H1 (cell line): ENCODE measurements at regions not wholly inside any gene's neighbourhood (a gene's known extent, or its start where the extent isn't known, plus 50 kb on each side); places are given as distances from the start of the nearest gene placed in this dataset.

Source experiments
- CTCF ChIA-PET: fragments of 300-600 bp; sonication (Branson Sonifier 250); formaldehyde crosslinking; loops from one replicate; lab custom pipeline; 2021; ENCODE audit not compliant: partially characterized antibody; lab: Charles Lee
- POLR2A ChIA-PET: fragments of 300-600 bp; sonication (Branson Sonifier 250); formaldehyde crosslinking; loops from one replicate; lab custom pipeline; 2021; ENCODE audit warnings: inconsistent platforms; ENCODE audit not compliant: partially characterized antibody; lab: Charles Lee
- DNase-seq, 2 experiments: peaks; one replicate each; pipeline versions ENCODE4 v3.0.0 to v3.0.0-alpha.2; 2010 to 2022; ENCODE audit warnings: low spot score in 2 of 2, low read depth in 1 of 2, mixed read lengths in 1 of 2
- FAIRE-seq: peaks from 2 replicates; lab custom pipeline; 2011; peaks lifted over from hg19 to GRCh38; lab: Jason Lieb, UNC
- H2AFZ ChIP-seq: 2 replicates; pipeline ENCODE4 v1.8.1; 2012; ENCODE audit warnings: low read length, inconsistent platforms
- H2AK5ac ChIP-seq: 2 replicates; pipeline ENCODE4 v1.6.1; 2013; ENCODE audit warnings: low read depth, low read length
- H2BK120ac ChIP-seq: replicated peaks from 2 replicates; pipeline ENCODE3; 2013; ENCODE audit warnings: low read depth, low read length, inconsistent platforms
- H2BK12ac ChIP-seq: 2 replicates; pipeline ENCODE4 v1.6.1; 2013; ENCODE audit warnings: low read depth, low read length
- H2BK15ac ChIP-seq: 2 replicates; pipeline ENCODE4 v1.6.1; 2013; ENCODE audit warnings: low read length
- H2BK20ac ChIP-seq: 2 replicates; pipeline ENCODE4 v1.6.1; 2013; ENCODE audit warnings: low read length
- H2BK5ac ChIP-seq: 2 replicates; pipeline ENCODE4 v1.6.1; 2013; ENCODE audit warnings: low read depth, low read length
- H3K14ac ChIP-seq: 2 replicates; pipeline ENCODE4 v1.6.1; 2013; ENCODE audit warnings: inconsistent platforms; ENCODE audit not compliant: insufficient read length
- H3K18ac ChIP-seq: 2 replicates; pipeline ENCODE4 v1.6.1; 2013; ENCODE audit warnings: low read length; ENCODE audit errors: extremely low read depth
- H3K23ac ChIP-seq: 2 replicates; pipeline ENCODE4 v1.6.1; 2013; ENCODE audit warnings: inconsistent platforms; ENCODE audit not compliant: insufficient read length
- H3K23me2 ChIP-seq: 2 replicates; pipeline ENCODE4 v1.6.1; 2013; ENCODE audit warnings: low read depth, low read length
- H3K27ac ChIP-seq: 2 replicates; pipeline ENCODE4 v1.6.1; 2011; ENCODE audit warnings: low read depth, low read length, inconsistent platforms
- H3K27me3 ChIP-seq, 4 experiments: replicated peaks in 1 of 4; 1 replicate in 1 of 4; 2 replicates in 3 of 4; pipeline versions ENCODE4 v1.6.1 to v1.8.1; 2011 to 2013; ENCODE audit warnings: low read length in 3 of 4, mild to moderate bottlenecking in 3 of 4, inconsistent platforms in 2 of 4, mixed read lengths in 2 of 4, moderate library complexity in 1 of 4; ENCODE audit not compliant: control insufficient read depth in 3 of 4, insufficient read depth in 3 of 4; ENCODE audit errors: extremely low read depth in 1 of 4
- H3K36me3 ChIP-seq, 4 experiments: 2 replicates each; pipeline versions ENCODE4 v1.6.1 to v1.8.1; 2011 to 2013; ENCODE audit warnings: mild to moderate bottlenecking in 4 of 4, low read length in 3 of 4, moderate library complexity in 2 of 4, control low read depth in 1 of 4, inconsistent platforms in 1 of 4; ENCODE audit not compliant: insufficient read depth in 4 of 4, control insufficient read depth in 2 of 4
- H3K4ac ChIP-seq: replicated peaks from 2 replicates; pipeline ENCODE3; 2013; ENCODE audit warnings: low read length, low read depth, mixed read lengths, inconsistent platforms; ENCODE audit not compliant: insufficient read length
- H3K4me1 ChIP-seq, 4 experiments: replicated peaks in 1 of 4; 1 replicate in 1 of 4; 2 replicates in 3 of 4; pipeline versions ENCODE4 v1.6.1 to v1.8.1; 2011 to 2013; ENCODE audit warnings: low read length in 3 of 4, inconsistent platforms in 2 of 4, mixed read lengths in 1 of 4; ENCODE audit not compliant: insufficient read depth in 4 of 4, control insufficient read depth in 3 of 4
- H3K4me2 ChIP-seq, 2 experiments: 2 replicates each; pipeline versions ENCODE4 v1.6.1 to v1.8.1; 2011 to 2013; ENCODE audit warnings: low read depth in 2 of 2, low read length in 2 of 2, control low read depth in 1 of 2, inconsistent platforms in 1 of 2, mild to moderate bottlenecking in 1 of 2; ENCODE audit not compliant: insufficient read depth in 1 of 2
- H3K4me3 ChIP-seq, 4 experiments: fragments of 200-600, 300-600 bp in 1 of 4; sonication (generic), shearing (Covaris generic), sonication (Bioruptor Twin) in 1 of 4; 2 replicates each; pipeline versions ENCODE4 v1.5.1 to v1.8.1; 2011 to 2016; ENCODE audit warnings: low read length in 4 of 4, low read depth in 3 of 4, control low read depth in 2 of 4, inconsistent platforms in 2 of 4, mild to moderate bottlenecking in 2 of 4, mixed read lengths in 1 of 4, moderate library complexity in 1 of 4; ENCODE audit not compliant: insufficient read depth in 2 of 4; ENCODE audit errors: extremely low read depth in 1 of 4
- H3K56ac ChIP-seq: replicated peaks from 2 replicates; pipeline ENCODE3; 2013; ENCODE audit warnings: low read depth, mild to moderate bottlenecking, mixed read lengths, low read length, inconsistent platforms; ENCODE audit not compliant: insufficient read length
- H3K79me1 ChIP-seq: 2 replicates; pipeline ENCODE4 v1.6.1; 2013; ENCODE audit warnings: low read depth, low read length, control low read depth
- H3K79me2 ChIP-seq, 2 experiments: 2 replicates each; pipeline versions ENCODE4 v1.6.1 to v1.8.1; 2012 to 2013; ENCODE audit warnings: low read length in 2 of 2, mild to moderate bottlenecking in 2 of 2, inconsistent platforms in 1 of 2; ENCODE audit not compliant: insufficient read depth in 2 of 2, control insufficient read depth in 1 of 2
- H3K9ac ChIP-seq, 4 experiments: replicated peaks in 1 of 4; 1 replicate in 1 of 4; 2 replicates in 3 of 4; pipeline versions ENCODE4 v1.6.1 to v1.8.1; 2011 to 2013; ENCODE audit warnings: low read depth in 3 of 4, low read length in 3 of 4, control low read depth in 2 of 4, mild to moderate bottlenecking in 2 of 4, moderate library complexity in 2 of 4, inconsistent platforms in 1 of 4; ENCODE audit errors: extremely low read depth in 1 of 4
- H3K9me3 ChIP-seq, 2 experiments: 2 replicates each; pipeline versions ENCODE4 v1.6.1 to v1.8.1; 2012 to 2013; ENCODE audit warnings: mild to moderate bottlenecking in 2 of 2, moderate library complexity in 2 of 2, control low read depth in 1 of 2, inconsistent platforms in 1 of 2, low read depth in 1 of 2, low read length in 1 of 2, mixed read lengths in 1 of 2; ENCODE audit not compliant: insufficient read depth in 2 of 2
- H4K20me1 ChIP-seq, 2 experiments: replicated peaks in 1 of 2; 2 replicates each; pipeline versions ENCODE3 to v1.8.1; 2011 to 2013; ENCODE audit warnings: inconsistent platforms in 2 of 2, low read length in 2 of 2, mild to moderate bottlenecking in 1 of 2; ENCODE audit not compliant: insufficient read depth in 2 of 2, control insufficient read depth in 1 of 2
- H4K5ac ChIP-seq: 2 replicates; pipeline ENCODE4 v1.6.1; 2013; ENCODE audit warnings: low read length, low read depth, mixed read lengths, inconsistent platforms; ENCODE audit not compliant: insufficient read length
- H4K8ac ChIP-seq: 2 replicates; pipeline ENCODE4 v1.8.0; 2013; ENCODE audit warnings: mild to moderate bottlenecking, moderate library complexity, low read length, inconsistent platforms; ENCODE audit not compliant: insufficient read depth; ENCODE audit errors: extremely low read depth
- H4K91ac ChIP-seq: replicated peaks from 2 replicates; pipeline ENCODE3; 2013; ENCODE audit warnings: low read length, mixed read lengths, inconsistent platforms; ENCODE audit not compliant: insufficient read length
- ASH2L ChIP-seq: fragments of 200-600, 300-600 bp; sonication (generic); IDR thresholded peaks from one replicate; pipeline ENCODE4 v1.7.1; 2017; ENCODE audit warnings: low read length
- CBX5 ChIP-seq: fragments of 300-800, 300-1000 bp; sonication (generic); IDR thresholded peaks from 2 replicates; pipeline ENCODE4 v1.7.1; 2016; ENCODE audit warnings: antibody characterized with exemption, low read length, low read depth
- CEBPB ChIP-seq: IDR thresholded peaks from 2 replicates; pipeline ENCODE4 v1.6.1; 2012; ENCODE audit warnings: low read depth, low read length
- CHD1 ChIP-seq: IDR thresholded peaks from 2 replicates; pipeline ENCODE4 v1.6.1; 2012; ENCODE audit warnings: low read depth, low read length, improper control_type of control experiment
- EZH2 ChIP-seq: fragments of 200-600 bp; sonication (generic); IDR thresholded peaks from 2 replicates; pipeline ENCODE4 v1.7.1; 2012; ENCODE audit warnings: low read depth, mild to moderate bottlenecking, moderate library complexity, low read length, inconsistent platforms; ENCODE audit not compliant: severe bottlenecking
- JUN ChIP-seq: IDR thresholded peaks from 2 replicates; pipeline ENCODE4 v1.6.1; 2011; ENCODE audit warnings: low read depth, mild to moderate bottlenecking, improper control_type of control experiment, low read length
- NANOG ChIP-seq: IDR thresholded peaks from 2 replicates; pipeline ENCODE4 v1.6.1; 2011; ENCODE audit warnings: low read length, low read depth, mild to moderate bottlenecking, inconsistent platforms; ENCODE audit not compliant: insufficient read depth, poor library complexity, severe bottlenecking
- PHF8 ChIP-seq: fragments of 200-600 bp; sonication (generic); conservative IDR thresholded peaks from 2 replicates; pipeline ENCODE4 v1.7.1; 2012; ENCODE audit warnings: low read depth, mild to moderate bottlenecking, inconsistent platforms, low read length, moderate library complexity
- POLR2AphosphoS5 ChIP-seq: IDR thresholded peaks from 2 replicates; pipeline ENCODE4 v1.6.1; 2011; ENCODE audit warnings: low read depth, low read length
- RBBP5 ChIP-seq: IDR thresholded peaks from 2 replicates; pipeline ENCODE4 v1.7.1; 2012; ENCODE audit warnings: low read depth, mild to moderate bottlenecking, inconsistent platforms, low read length, moderate library complexity, borderline replicate concordance
- RFX5 ChIP-seq: IDR thresholded peaks from 2 replicates; pipeline ENCODE4 v1.6.1; 2011; ENCODE audit warnings: low read depth, low read length, improper control_type of control experiment, borderline replicate concordance
- SRF ChIP-seq: IDR thresholded peaks from 2 replicates; pipeline ENCODE4 v1.6.1; 2011; ENCODE audit warnings: mild to moderate bottlenecking, low read depth, low read length, moderate library complexity
- TAF1 ChIP-seq: IDR thresholded peaks from 2 replicates; pipeline ENCODE4 v1.6.1; 2011; ENCODE audit warnings: mild to moderate bottlenecking, low read depth, low read length
- TBP ChIP-seq: IDR thresholded peaks from 2 replicates; pipeline ENCODE4 v1.6.1; 2011; ENCODE audit warnings: low read depth, low read length, improper control_type of control experiment
- YY1 ChIP-seq: IDR thresholded peaks from 2 replicates; pipeline ENCODE4 v1.6.1; 2011; ENCODE audit warnings: low read depth, mild to moderate bottlenecking, low read length
- WGBS, 2 experiments: shearing (Covaris generic) in 1 of 2; methylation state at CpG; one replicate each; pipeline versions ENCODE4 v1.1.6 to v1.1.7; 2013 to 2015; ENCODE audit warnings: low lambda C conversion rate in 2 of 2, mixed read lengths in 2 of 2, inconsistent platforms in 1 of 2, low coverage in 1 of 2, missing lambda C conversion rate in 1 of 2; ENCODE audit not compliant: insufficient replicate concordance in 2 of 2, insufficient coverage in 1 of 2, insufficient read length in 1 of 2; ENCODE audit errors: extremely low coverage in 1 of 2, missing lambda C conversion rate in 1 of 2; 5-methylcytosine and 5-hydroxymethylcytosine counted together

DNA sequence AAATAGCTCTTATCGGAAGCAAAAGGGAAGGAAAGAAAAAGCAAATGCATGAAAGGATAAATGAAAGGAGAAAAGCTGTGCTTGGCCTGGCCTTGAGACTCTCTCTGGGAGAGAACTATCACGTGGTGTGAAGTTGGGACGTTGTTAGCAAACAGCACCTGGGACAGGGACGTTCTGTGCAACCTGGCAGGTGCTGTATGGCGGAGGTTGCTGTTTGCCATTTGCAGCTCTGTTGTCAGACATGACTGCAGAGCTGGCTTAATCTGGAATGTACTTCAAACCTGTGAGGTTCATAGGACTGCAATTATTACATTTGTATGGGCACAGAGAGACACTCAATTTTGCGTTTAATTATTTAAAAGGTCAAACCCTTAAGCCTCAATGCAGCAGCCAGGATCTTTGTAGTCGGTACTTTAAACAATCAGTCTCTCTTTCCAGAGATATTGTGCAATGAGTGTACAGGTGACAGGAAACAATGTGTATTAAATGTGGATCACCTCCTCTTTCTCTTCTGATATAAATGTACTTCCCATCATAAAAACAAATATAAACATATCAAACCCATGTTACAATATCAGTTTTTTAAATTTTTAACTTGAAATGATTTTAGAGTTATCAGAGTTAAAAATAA lies 800.5 kb upstream of the KCND2 start:
- no peak overlapping the region for H3K9ac ChIP-seq
- no peak overlapping the region for H3K4me2 ChIP-seq
- no peak overlapping the region for H2BK5ac ChIP-seq
- H3K23me2 ChIP-seq = no peaks in the 10 kb centered on the region
- H4K8ac ChIP-seq = no peak overlapping the region
- no peak overlapping the region for H2BK12ac ChIP-seq
- H3K4me3 ChIP-seq = no peak overlapping the region
- no peak overlapping the region for H4K91ac ChIP-seq
- no peak overlapping the region for H2BK20ac ChIP-seq
- H3K27ac ChIP-seq = no peak overlapping the region
- no peaks in the 10 kb centered on the region for H3K79me1 ChIP-seq
- no peaks in the 10 kb centered on the region for H3K4me1 ChIP-seq
- no peak for FAIRE-seq
- H4K20me1 ChIP-seq = no peaks in the 10 kb centered on the region
- no peak overlapping the region for H4K5ac ChIP-seq
- peak overlapping the region; percentile 89 for H2AFZ ChIP-seq
- WGBS, 2 experiments = 70% methylated on average over 7 of the region's 7 CpGs; no CpG with 5 or more reads in 1 of the 2 experiments
- no peaks in the 10 kb centered on the region for H3K79me2 ChIP-seq
- ChIA-PET CTCF (interaction anchor here (0.9 to 1.1 kb wide), 2 partner anchors 37 to 1083 kb away, joined by 3 read pairs; no protein-coding TSS in a partner anchor), POLR2A (no interaction called here)
- no peaks in the 10 kb centered on the region for H3K9me3 ChIP-seq
- H2BK120ac ChIP-seq = no peak overlapping the region
- peak in 1 of 2 experiments; percentile 5 for DNase-seq
- H3K18ac ChIP-seq = no peak overlapping the region
- H3K23ac ChIP-seq = no peak overlapping the region
- H3K36me3 ChIP-seq = no peaks in the 10 kb centered on the region
- H3K4ac ChIP-seq = no peak overlapping the region
- H3K27me3 ChIP-seq = no peaks in the 10 kb centered on the region
- no peak overlapping the region for H3K56ac ChIP-seq
- no peak overlapping the region for H2AK5ac ChIP-seq
- no peak overlapping the region for H3K14ac ChIP-seq
- H2BK15ac ChIP-seq = no peak overlapping the region
- TF ChIP-seq POLR2AphosphoS5 (no peak), ASH2L (no peak), YY1 (0 out of 2 replicates have a peak, but pooled peaks have one; percentile 8), CHD1 (no peak), TBP (no peak), CBX5 (no peak), PHF8 (no peak), NANOG (no peak), JUN (no peak), SRF (no peak), TAF1 (no peak), EZH2 (no peak), RBBP5 (no peak), CEBPB (peak; percentile 40; the same call in 1 of the 2 replicates), RFX5 (no peak)
